Activated naive CD8-positive, alpha-beta T cell (primary cell): ENCODE measurements at regions not wholly inside any gene's neighbourhood (a gene's known extent, or its start where the extent isn't known, plus 50 kb on each side); places are given as distances from the start of the nearest gene placed in this dataset.

ENCODE experiments used
- H3K27ac Mint-ChIP-seq: one replicate; pipeline ENCODE4 v1.8.0; 2021; ENCODE audit warnings: mixed read lengths
- H3K27me3 Mint-ChIP-seq: one replicate; pipeline ENCODE4 v1.8.0; 2021; ENCODE audit warnings: mixed read lengths
- H3K36me3 Mint-ChIP-seq: one replicate; pipeline ENCODE4 v1.8.0; 2021; ENCODE audit warnings: mixed read lengths
- H3K4me1 Mint-ChIP-seq: one replicate; pipeline ENCODE4 v1.8.0; 2021; ENCODE audit warnings: low read depth, mixed read lengths
- H3K4me3 Mint-ChIP-seq: one replicate; pipeline ENCODE4 v1.8.0; 2021; ENCODE audit warnings: mild to moderate bottlenecking, mixed read lengths
- H3K9me3 Mint-ChIP-seq: one replicate; pipeline ENCODE4 v1.8.0; 2021; ENCODE audit warnings: low read depth, mixed read lengths

- Mint-ChIP-seq H3K4me3 (no peak overlapping the region), H3K36me3 (peaks cover 2% of the 10 kb centered on the region), H3K9me3 (no peaks in the 10 kb centered on the region), H3K4me1 (peaks cover 19% of the 10 kb centered on the region), H3K27ac (no peak overlapping the region), H3K27me3 (peaks cover 40% of the 10 kb centered on the region)
These were observed 297.9 kb upstream of the NFE2L3 start for GRCh38 chr7:25854059-25854458.

DNA sequence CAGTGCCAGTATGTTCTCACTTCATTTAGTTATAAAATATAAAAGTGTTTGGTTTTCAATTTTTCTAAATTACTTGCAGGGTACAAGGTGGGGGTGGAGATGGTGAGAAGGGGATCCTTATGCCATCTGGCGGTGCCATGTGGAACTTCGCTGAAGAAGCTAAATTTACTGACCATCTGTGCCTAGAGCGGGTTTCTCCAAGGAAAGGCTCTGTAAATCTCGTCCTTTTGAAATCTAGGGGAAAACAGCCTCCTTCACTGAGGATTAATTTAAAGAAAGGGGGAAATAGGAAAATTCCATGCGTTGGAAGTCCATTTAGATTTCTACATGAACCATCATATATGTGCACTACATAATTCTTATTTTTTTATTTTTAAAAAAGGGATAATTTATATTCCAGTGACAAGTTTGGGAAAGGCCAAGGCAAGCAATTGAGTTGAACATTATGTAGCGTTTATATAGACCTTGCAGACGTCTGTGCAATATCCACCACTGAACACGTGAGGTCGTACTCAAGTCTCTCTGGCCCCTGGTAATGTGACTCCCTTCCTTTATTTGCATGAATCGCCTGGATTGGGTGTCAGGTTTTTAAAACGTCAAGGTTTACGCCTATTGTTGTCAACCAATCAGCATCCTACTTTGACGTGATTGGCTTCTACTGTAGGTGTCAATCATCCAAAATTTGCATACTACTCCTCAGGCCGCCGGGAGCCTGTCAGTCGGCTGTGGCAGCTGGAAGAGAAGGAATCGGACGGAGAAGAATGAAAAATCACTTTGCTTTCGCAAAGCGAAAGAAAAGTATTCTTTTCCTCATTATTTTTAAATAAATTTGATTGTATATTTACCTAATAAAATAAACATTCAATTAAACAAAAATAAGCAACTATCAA lies 297.1 kb upstream of the NFE2L3 start:
- no peaks in the 10 kb centered on the region for H3K9me3 Mint-ChIP-seq

DNA sequence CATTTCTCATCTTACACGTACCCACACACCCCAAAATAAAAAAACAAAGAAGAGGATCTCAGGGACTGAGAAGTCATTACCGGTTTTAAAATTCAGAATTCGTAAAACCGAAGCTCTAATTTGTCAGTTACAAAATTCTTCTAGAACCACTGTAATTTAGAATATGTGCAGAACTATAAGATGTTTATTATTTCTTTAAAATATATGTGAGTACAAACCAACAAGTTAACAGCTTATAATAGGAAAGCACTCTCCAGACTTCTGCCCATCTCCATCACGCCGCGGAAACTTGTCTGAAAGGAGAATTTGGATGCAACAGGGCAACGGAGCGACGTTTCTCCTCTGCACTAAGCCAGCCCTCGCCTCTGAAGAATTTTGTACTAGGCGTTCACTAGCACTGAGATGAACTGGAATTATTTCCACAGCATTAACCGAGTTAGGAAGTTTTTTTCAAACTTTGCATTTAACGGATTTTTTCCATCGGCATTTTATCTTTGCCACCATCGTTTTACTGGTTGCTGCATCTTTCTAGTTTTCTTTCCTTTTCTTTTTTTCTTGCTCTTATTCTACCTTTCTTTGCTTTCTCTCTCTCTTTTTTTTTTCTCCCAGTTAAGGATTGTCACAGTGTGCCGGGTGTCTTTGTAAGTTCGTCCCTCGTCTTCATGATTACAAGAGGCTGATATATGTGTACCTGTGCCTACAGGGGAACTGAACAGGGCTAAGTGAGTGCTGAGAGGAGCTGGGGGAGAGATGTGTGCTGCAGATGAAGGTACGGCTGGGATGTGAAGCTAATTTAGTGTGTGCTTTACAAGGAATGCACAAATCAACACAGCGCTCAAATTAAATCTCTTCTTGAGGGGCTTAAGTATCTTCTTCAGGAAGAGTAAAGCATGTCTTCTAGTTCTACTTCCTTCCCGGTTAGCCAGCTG lies 295.9 kb upstream of the NFE2L3 start:
- Mint-ChIP-seq H3K4me1 (peaks cover 19% of the 10 kb centered on the region), H3K27ac (no peak overlapping the region), H3K27me3 (peaks cover 45% of the 10 kb centered on the region), H3K36me3 (peaks cover 5% of the 10 kb centered on the region), H3K4me3 (no peak overlapping the region), H3K9me3 (no peaks in the 10 kb centered on the region)

More for the DNA sequence above, 297.1 kb upstream of the NFE2L3 start:
- H3K27me3 Mint-ChIP-seq, result peaks cover 43% of the 10 kb centered on the region
- H3K4me1 Mint-ChIP-seq, result peaks cover 19% of the 10 kb centered on the region
- peaks cover 3% of the 10 kb centered on the region for H3K36me3 Mint-ChIP-seq
- no peak overlapping the region for H3K4me3 Mint-ChIP-seq
- no peak overlapping the region for H3K27ac Mint-ChIP-seq

GRCh38 chr7:25857376-25858067 lies 294.5 kb upstream of the NFE2L3 start:
- Mint-ChIP-seq H3K9me3 (peaks cover 6% of the 10 kb centered on the region), H3K36me3 (peaks cover 10% of the 10 kb centered on the region), H3K4me3 (no peak overlapping the region), H3K27ac (no peak overlapping the region), H3K27me3 (peaks cover 46% of the 10 kb centered on the region), H3K4me1 (peaks cover 21% of the 10 kb centered on the region)

DNA sequence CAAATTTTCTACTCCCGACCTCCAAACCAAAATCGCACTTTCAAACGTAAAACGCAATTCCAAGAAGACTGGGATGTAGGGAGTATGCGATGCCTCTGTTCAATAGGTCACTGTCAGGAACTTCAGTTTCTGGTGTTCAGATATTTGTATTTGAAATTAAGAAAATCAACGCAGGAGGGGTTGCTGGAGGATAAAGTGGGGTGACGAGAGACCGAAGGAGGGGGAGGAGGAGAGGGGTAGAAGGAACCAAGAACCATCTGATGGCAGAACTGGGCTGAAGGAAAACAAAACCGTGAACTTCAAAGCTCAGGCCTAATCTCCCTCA lies 293.8 kb upstream of the NFE2L3 start:
- H3K36me3 Mint-ChIP-seq, result peaks cover 10% of the 10 kb centered on the region
- peaks cover 23% of the 10 kb centered on the region for H3K4me1 Mint-ChIP-seq
- no peak overlapping the region for H3K27ac Mint-ChIP-seq
- H3K9me3 Mint-ChIP-seq, result peaks cover 6% of the 10 kb centered on the region
- H3K4me3 Mint-ChIP-seq, result no peak overlapping the region
- H3K27me3 Mint-ChIP-seq, result peaks cover 49% of the 10 kb centered on the region

DNA sequence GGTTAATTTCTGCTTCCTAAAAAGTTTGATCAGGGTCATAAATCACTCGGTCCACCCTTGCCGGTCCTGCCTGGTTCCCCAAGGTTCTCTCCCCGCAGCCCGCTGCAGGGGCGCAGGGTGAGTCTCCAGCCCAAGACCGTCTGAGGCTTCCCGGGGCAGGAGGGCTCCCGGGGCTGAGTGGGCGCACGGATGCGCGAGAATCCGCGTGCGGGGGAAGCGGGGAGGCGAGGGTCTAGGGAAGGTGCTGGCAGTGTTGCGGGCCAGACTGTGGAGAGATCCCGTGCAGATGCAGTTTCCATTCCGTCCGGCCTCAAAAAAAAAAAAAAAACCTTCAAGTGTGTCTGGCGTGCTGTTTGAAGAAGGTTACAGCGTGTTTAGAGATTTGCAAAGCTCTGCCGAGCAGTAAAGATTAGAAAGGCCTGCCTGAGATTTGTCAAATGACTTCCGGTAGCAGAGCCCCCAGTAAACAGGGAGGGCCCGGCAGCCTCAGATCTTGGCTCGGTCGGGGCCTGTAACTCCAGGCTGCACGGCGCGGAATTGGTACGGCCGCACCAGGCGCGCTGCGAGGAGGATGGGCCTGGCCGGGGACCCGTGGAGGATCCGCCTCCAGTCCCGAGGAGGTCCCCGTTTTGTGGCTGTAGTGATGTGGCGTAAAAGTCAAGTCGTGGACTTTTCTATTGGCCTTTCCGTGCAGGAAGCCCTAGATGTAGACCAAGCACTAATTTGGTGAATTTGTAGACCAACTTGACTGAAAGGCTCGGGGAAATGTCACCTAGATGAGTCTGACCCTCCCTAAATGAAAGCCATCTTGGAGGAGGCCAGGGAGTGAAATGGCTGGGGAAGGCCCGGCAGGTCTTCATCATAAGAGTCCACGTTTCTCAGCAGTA lies 293.2 kb upstream of the NFE2L3 start:
- peak overlapping the region; percentile 6 for H3K27ac Mint-ChIP-seq
- H3K4me1 Mint-ChIP-seq, result peaks cover 20% of the 10 kb centered on the region
- peaks cover 46% of the 10 kb centered on the region for H3K27me3 Mint-ChIP-seq
- peaks cover 6% of the 10 kb centered on the region for H3K9me3 Mint-ChIP-seq
- H3K4me3 Mint-ChIP-seq, result no peak overlapping the region
- peaks cover 12% of the 10 kb centered on the region for H3K36me3 Mint-ChIP-seq

- H3K27me3 Mint-ChIP-seq, result peaks cover 44% of the 10 kb centered on the region
- peaks cover 6% of the 10 kb centered on the region for H3K9me3 Mint-ChIP-seq
- peak overlapping the region; percentile 44 for H3K4me3 Mint-ChIP-seq
- peaks cover 12% of the 10 kb centered on the region for H3K36me3 Mint-ChIP-seq
- peaks cover 14% of the 10 kb centered on the region for H3K4me1 Mint-ChIP-seq
- H3K27ac Mint-ChIP-seq, result peak overlapping the region; percentile 72
These were observed 292.4 kb upstream of the NFE2L3 start for GRCh38 chr7:25859412-25860274.

GRCh38 chr7:25860275-25861163 lies 291.5 kb upstream of the NFE2L3 start:
- Mint-ChIP-seq H3K4me1 (peaks cover 13% of the 10 kb centered on the region), H3K9me3 (peaks cover 6% of the 10 kb centered on the region), H3K27me3 (peaks cover 47% of the 10 kb centered on the region), H3K36me3 (peaks cover 10% of the 10 kb centered on the region), H3K4me3 (no peak overlapping the region), H3K27ac (peak overlapping the region; percentile 72)

GRCh38 chr7:25861164-25861496 lies 290.9 kb upstream of the NFE2L3 start:
- H3K4me3 Mint-ChIP-seq, result no peak overlapping the region
- H3K4me1 Mint-ChIP-seq, result peaks cover 13% of the 10 kb centered on the region
- peaks cover 6% of the 10 kb centered on the region for H3K9me3 Mint-ChIP-seq
- peaks cover 49% of the 10 kb centered on the region for H3K27me3 Mint-ChIP-seq
- peaks cover 10% of the 10 kb centered on the region for H3K36me3 Mint-ChIP-seq
- no peak overlapping the region for H3K27ac Mint-ChIP-seq

DNA sequence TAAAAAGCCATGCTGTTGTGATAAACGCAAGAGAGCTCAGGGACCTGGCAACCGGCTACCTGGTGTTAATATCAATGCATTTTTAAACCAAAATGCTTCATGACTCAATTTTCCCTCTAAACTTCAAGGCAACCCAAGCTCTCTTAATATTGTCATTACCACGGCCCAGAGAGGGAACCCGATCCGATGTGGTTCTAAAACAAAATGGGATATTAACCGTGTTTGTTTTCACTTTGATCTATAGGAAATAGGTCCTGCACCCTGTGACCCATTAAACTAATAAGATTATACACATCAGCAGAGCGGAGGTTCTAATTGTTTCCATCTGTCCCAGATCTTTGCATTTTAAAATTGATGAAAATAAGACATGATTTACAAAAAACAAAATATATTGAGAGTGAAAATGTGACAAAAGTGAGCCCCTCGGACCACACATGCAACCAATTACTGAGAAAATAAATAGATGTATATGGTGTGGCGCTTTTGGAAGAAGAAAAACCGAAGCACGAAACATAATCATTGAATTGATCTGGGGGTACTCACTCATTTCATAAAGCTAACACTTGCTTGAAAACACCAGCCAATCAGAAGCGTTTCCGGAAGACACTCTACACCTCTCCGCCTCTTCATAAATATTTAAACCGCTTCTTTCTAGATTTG lies 290.3 kb upstream of the NFE2L3 start:
- Mint-ChIP-seq H3K4me3 (peak overlapping the region; percentile 64), H3K9me3 (peaks cover 6% of the 10 kb centered on the region), H3K4me1 (peaks cover 13% of the 10 kb centered on the region), H3K27ac (peak overlapping the region; percentile 68), H3K36me3 (peaks cover 10% of the 10 kb centered on the region), H3K27me3 (peaks cover 49% of the 10 kb centered on the region)

GRCh38 chr7:25862261-25863004 lies 289.6 kb upstream of the NFE2L3 start:
- peaks cover 13% of the 10 kb centered on the region for H3K4me1 Mint-ChIP-seq
- H3K27me3 Mint-ChIP-seq, result peaks cover 51% of the 10 kb centered on the region
- H3K27ac Mint-ChIP-seq, result peak overlapping the region; percentile 68
- H3K9me3 Mint-ChIP-seq, result peaks cover 6% of the 10 kb centered on the region
- peak overlapping the region; percentile 64 for H3K4me3 Mint-ChIP-seq
- H3K36me3 Mint-ChIP-seq, result peaks cover 10% of the 10 kb centered on the region
